ENCODE measurements at regions not wholly inside any gene's neighbourhood (a gene's known extent, or its start where the extent isn't known, plus 50 kb on each side); places are given as distances from the start of the nearest gene placed in this dataset.

DNA sequence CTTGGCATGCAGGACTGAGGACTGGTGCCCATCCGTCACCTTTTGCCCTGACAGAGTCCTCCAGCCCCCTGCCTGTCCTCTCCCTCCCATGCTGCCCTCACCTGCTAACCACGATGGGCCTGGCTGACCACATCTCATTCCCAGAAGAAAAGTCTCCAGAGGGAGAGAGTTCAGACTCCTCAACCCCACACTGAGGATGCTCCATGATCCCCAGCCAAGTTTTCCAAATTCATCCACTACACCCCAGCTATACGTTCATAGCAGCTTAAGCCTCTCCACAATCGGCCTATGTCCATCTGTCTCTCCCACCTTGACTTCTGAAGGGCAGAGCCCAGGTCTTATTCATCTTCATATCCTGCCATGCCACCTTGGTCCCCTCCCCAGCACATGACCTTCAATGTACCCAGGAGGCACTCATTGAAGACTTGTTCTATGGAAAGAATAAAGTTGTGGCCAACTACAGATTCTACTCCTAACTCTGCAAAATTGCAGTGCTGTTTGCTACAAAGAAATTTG, 115.6 kb upstream of the ID2 start:
- no peaks in the 10 kb centered on the region for H3K36me3 ChIP-seq (replicated peaks; ENCODE audit: insufficient read depth, low read length)
- no peaks in the 10 kb centered on the region for H3K4me1 ChIP-seq (ENCODE audit: low read length)
- TF ChIP-seq, protein P1, sequence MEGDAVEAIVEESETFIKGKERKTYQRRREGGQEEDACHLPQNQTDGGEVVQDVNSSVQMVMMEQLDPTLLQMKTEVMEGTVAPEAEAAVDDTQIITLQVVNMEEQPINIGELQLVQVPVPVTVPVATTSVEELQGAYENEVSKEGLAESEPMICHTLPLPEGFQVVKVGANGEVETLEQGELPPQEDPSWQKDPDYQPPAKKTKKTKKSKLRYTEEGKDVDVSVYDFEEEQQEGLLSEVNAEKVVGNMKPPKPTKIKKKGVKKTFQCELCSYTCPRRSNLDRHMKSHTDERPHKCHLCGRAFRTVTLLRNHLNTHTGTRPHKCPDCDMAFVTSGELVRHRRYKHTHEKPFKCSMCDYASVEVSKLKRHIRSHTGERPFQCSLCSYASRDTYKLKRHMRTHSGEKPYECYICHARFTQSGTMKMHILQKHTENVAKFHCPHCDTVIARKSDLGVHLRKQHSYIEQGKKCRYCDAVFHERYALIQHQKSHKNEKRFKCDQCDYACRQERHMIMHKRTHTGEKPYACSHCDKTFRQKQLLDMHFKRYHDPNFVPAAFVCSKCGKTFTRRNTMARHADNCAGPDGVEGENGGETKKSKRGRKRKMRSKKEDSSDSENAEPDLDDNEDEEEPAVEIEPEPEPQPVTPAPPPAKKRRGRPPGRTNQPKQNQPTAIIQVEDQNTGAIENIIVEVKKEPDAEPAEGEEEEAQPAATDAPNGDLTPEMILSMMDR (IDR thresholded peaks at IDR 0.05; ENCODE audit: low read length), result no peak
- TF ChIP-seq EZH2 (optimal IDR thresholded peaks at IDR 0.05; ENCODE audit: low read depth, low read length) (no peak), EZH2phosphoT487 (IDR thresholded peaks at IDR 0.05; ENCODE audit: low read length) (no peak)
- no peaks in the 10 kb centered on the region for H4K20me1 ChIP-seq (ENCODE audit: insufficient read depth, low read length)
- no peak for DNase-seq
- H3K79me2 ChIP-seq (ENCODE audit: low read length), result no peaks in the 10 kb centered on the region
- no peak overlapping the region for H3K9ac ChIP-seq (ENCODE audit: low read length)
- no peaks in the 10 kb centered on the region for H3F3A ChIP-seq (ENCODE audit: insufficient read depth, low read length)
- no peak overlapping the region for H2AFZ ChIP-seq (ENCODE audit: low read length)
- H3K4me2 ChIP-seq (ENCODE audit: low read depth, low read length), result no peak overlapping the region
- H3K4me3 ChIP-seq (ENCODE audit: low read length), result no peak overlapping the region
- no peak overlapping the region for H3K27ac ChIP-seq (ENCODE audit: low read length)
- no peaks in the 10 kb centered on the region for H3K9me2 ChIP-seq (replicated peaks; ENCODE audit: insufficient read depth, low read length)
- H3K9me3 ChIP-seq (replicated peaks; ENCODE audit: insufficient read depth, low read length), result no peaks in the 10 kb centered on the region
- no peaks in the 10 kb centered on the region for H3K27me3 ChIP-seq (replicated peaks; ENCODE audit: insufficient read depth, low read length)

DNA sequence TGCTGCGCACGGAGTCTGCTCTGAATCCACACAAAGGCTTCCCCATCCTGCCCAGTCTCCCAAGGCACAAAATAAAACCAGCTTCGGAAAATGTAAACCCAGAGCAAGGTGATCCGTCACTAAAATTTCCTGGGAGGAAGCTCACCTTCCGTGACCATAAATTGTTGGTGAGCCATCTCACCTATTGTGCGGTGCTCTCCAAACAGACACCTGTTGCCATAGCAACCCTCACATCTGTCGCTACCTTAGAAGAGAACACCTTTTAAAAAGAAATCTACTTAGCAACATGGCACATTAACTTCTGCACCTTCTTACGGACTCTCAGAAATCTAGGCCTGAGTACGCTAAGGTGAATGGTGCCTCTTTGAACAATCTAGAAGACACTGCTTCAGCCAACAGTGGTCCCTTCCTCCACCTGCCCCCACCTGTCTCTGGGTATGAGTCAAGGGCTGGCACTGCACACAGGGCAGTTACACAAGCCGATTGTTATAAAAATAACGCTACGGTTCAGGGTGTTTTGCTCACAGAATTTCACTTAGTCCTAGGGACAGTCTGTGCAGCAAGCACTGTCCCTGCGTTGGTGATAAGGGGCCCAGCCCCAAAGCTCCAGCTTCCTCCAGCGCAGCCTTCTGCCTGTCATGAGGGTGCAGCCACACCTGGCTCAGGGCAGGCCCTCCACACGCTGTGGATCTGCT, 114.9 kb upstream of the ID2 start:
- Histone ChIP-seq H3K4me1 (ENCODE audit: low read length) (no peaks in the 10 kb centered on the region), H3K27ac (ENCODE audit: low read length) (no peak overlapping the region), H3K4me3 (ENCODE audit: low read length) (no peak overlapping the region), H2AFZ (ENCODE audit: low read length) (no peak overlapping the region), H3K79me2 (ENCODE audit: low read length) (no peaks in the 10 kb centered on the region), H3K9me2 (replicated peaks; ENCODE audit: insufficient read depth, low read length) (no peaks in the 10 kb centered on the region), H3K9me3 (replicated peaks; ENCODE audit: insufficient read depth, low read length) (no peaks in the 10 kb centered on the region), H3K36me3 (replicated peaks; ENCODE audit: insufficient read depth, low read length) (no peaks in the 10 kb centered on the region), H4K20me1 (ENCODE audit: insufficient read depth, low read length) (no peaks in the 10 kb centered on the region), H3K9ac (ENCODE audit: low read length) (no peak overlapping the region), H3F3A (ENCODE audit: insufficient read depth, low read length) (no peaks in the 10 kb centered on the region), H3K4me2 (ENCODE audit: low read depth, low read length) (no peak overlapping the region), H3K27me3 (replicated peaks; ENCODE audit: insufficient read depth, low read length) (no peaks in the 10 kb centered on the region)
- no peak for DNase-seq
- TF ChIP-seq EZH2phosphoT487 (IDR thresholded peaks at IDR 0.05; ENCODE audit: low read length), result no peak
- TF ChIP-seq, protein P1 (IDR thresholded peaks at IDR 0.05; ENCODE audit: low read length), result no peak
- TF ChIP-seq EZH2 (optimal IDR thresholded peaks at IDR 0.05; ENCODE audit: low read depth, low read length), result no peak

DNA sequence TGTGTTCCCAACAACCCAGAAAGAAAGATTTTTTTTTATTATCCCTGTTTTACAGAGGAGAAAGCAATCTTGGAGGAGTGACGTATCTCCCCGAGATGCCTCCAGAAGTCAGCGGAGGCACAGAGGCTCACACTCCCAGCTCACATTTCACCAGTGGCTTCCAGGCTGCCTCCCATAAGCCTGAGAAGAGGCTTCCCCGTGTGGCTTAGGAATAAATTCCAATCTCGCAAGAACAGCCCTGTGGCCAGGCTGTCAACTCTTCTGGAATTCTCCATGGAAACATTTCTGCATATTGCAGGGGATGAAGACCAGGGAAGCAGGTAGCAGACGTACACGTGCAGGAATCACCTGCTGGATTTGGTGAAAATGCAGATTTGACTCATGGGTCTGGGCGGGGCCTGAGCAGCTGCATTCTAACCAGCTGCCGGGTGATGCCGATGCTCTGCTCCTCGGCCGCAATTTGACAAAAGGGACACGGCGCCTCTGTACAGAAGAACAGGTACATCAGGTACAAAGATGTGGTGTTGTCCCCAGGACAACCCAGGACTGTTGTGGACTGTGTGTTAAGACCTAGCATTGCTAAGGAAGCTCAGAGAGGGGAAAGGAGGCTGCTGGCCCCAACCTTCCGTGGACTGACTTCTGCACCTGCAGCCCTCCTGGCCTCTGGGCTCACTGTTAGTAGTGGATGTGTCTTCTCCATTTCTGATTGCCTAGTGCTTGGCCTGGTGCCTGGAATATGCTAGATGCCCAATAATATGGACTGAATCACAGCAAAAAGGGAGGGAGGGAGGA, 114.2 kb upstream of the ID2 start:
- H3K9ac ChIP-seq (ENCODE audit: low read length), result no peak overlapping the region
- no peak overlapping the region for H3K4me2 ChIP-seq (ENCODE audit: low read depth, low read length)
- no peaks in the 10 kb centered on the region for H3K36me3 ChIP-seq (replicated peaks; ENCODE audit: insufficient read depth, low read length)
- H3K27me3 ChIP-seq (replicated peaks; ENCODE audit: insufficient read depth, low read length), result no peaks in the 10 kb centered on the region
- no peak overlapping the region for H3K4me3 ChIP-seq (ENCODE audit: low read length)
- no peaks in the 10 kb centered on the region for H3K4me1 ChIP-seq (ENCODE audit: low read length)
- no peak overlapping the region for H3K27ac ChIP-seq (ENCODE audit: low read length)
- H3K9me3 ChIP-seq (replicated peaks; ENCODE audit: insufficient read depth, low read length), result no peaks in the 10 kb centered on the region
- DNase-seq, result no peak
- H3K79me2 ChIP-seq (ENCODE audit: low read length), result no peaks in the 10 kb centered on the region
- no peaks in the 10 kb centered on the region for H3K9me2 ChIP-seq (replicated peaks; ENCODE audit: insufficient read depth, low read length)
- H4K20me1 ChIP-seq (ENCODE audit: insufficient read depth, low read length), result no peaks in the 10 kb centered on the region
- TF ChIP-seq EZH2phosphoT487 (IDR thresholded peaks at IDR 0.05; ENCODE audit: low read length), result no peak
- no peak for TF ChIP-seq EZH2 (optimal IDR thresholded peaks at IDR 0.05; ENCODE audit: low read depth, low read length)
- TF ChIP-seq, protein P1 (IDR thresholded peaks at IDR 0.05; ENCODE audit: low read length), result no peak
- no peaks in the 10 kb centered on the region for H3F3A ChIP-seq (ENCODE audit: insufficient read depth, low read length)
- H2AFZ ChIP-seq (ENCODE audit: low read length), result no peak overlapping the region
